Right lobe of liver (tissue), 6 donors: ENCODE measurements at regions not wholly inside any gene's neighbourhood (a gene's known extent, or its start where the extent isn't known, plus 50 kb on each side); places are given as distances from the start of the nearest gene placed in this dataset.
A peak's percentile ranks its signal among the peaks of the same experiment; 100 is the strongest.

Experiments used
- ATAC-seq, 4 donors: fragments of 200-7000 bp; cut with Tn5 transposase; one replicate each; pipeline ENCODE4 v1.9.1; 2020; ENCODE audit warnings: mild to moderate bottlenecking in 4 of 4, moderate library complexity in 4 of 4
- DNase-seq, 3 donors: peaks; one replicate each; pipeline ENCODE4 v3.0.0-alpha.2; 2020
- H3K27ac ChIP-seq, 3 donors: fragments of 200-600 bp; one replicate each; pipeline ENCODE4 v1.8.0; 2022
- H3K27me3 ChIP-seq, 2 donors: fragments of 200-600 bp; one replicate each; pipeline ENCODE4 v1.8.0; 2022
- H3K36me3 ChIP-seq, 4 donors: fragments of 200-600 bp; sonication (generic) in 1 of 4; one replicate each; pipeline versions ENCODE4 v1.5.1 to v1.8.0; 2017 to 2022; ENCODE audit warnings: control low read depth in 1 of 4
- H3K4me1 ChIP-seq, 4 donors: fragments of 200-600 bp; sonication (generic) in 1 of 4; one replicate each; pipeline versions ENCODE4 v1.5.1 to v1.8.0; 2017 to 2022; ENCODE audit warnings: control low read depth in 1 of 4
- H3K4me3 ChIP-seq, 3 donors: fragments of 200-600 bp; one replicate each; pipeline ENCODE4 v1.8.0; 2022
- H3K9me3 ChIP-seq, 4 donors: fragments of 200-600 bp; sonication (generic) in 1 of 4; one replicate each; pipeline versions ENCODE4 v1.5.1 to v1.8.0; 2017 to 2022; ENCODE audit warnings: control low read depth in 1 of 4
- POLR2A ChIP-seq: fragments of 450-650 bp; IDR thresholded peaks from one replicate; pipeline ENCODE4 v1.6.1; 2017; ENCODE audit warnings: antibody characterized with exemption, mild to moderate bottlenecking
- WGBS: methylation state at CpG from one replicate; pipeline ENCODE4 v1.1.6; 2018; ENCODE audit warnings: low coverage, low lambda C conversion rate; ENCODE audit not compliant: insufficient coverage; ENCODE audit errors: missing lambda C conversion rate; 5-methylcytosine and 5-hydroxymethylcytosine counted together
- intact Hi-C, 2 donors: fragments of 100-400 bp; cut with DNase I; formaldehyde crosslinking; loops; one replicate each; pipeline versions ENCODE4 v1.11.2 to v1.14.1; 2022
- TF ChIP-seq, protein P1 (sequence below), 4 donors: fragments of 200-600 bp in 3 of 4; fragments of 450-650 bp in 1 of 4; IDR thresholded peaks; one replicate each; pipeline versions ENCODE4 v1.5.1 to v1.8.0; 2016 to 2022; ENCODE audit warnings: antibody characterized with exemption in 4 of 4, mild to moderate bottlenecking in 2 of 4
- donor health status: DM: no; HTN: yes; CAD: no.
- donor health status: DM: no; HTN: no; CAD: no.
- donor health status: DM: no; HTN: no; CAD: no.
- donor health status: DM: no; HTN: yes; CAD: no.
- donor health status: DM: no; HTN: yes; CAD: no.

DNA sequence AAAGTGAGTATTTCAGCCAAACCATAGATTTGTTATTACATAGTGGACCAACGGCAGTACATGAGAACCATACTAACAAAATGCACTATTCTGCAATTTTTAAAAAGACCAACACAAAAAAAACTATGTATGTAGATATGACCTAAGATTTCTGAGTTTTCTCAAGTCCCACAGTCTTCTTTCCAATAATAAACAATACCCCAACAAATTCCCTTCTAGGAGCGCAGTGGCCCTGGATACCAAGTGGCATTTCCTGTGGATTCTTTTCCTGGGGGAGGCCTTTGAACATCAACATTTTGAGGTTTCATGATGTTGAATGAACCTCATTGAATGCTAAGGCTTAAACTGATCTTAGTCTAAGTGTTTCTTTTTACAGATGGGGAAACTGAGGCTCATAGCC lies 210.5 kb downstream of the BCAT1 start:
- Histone ChIP-seq H3K4me3 (no peak overlapping the region), H3K4me1 (no peaks in the 10 kb centered on the region), H3K27me3 (no peaks in the 10 kb centered on the region), H3K27ac (no peak overlapping the region), H3K36me3 (no peaks in the 10 kb centered on the region), H3K9me3 (no peaks in the 10 kb centered on the region)
- intact Hi-C loops = no loop called here
- DNase-seq = no peak
- TF ChIP-seq, protein P1, sequence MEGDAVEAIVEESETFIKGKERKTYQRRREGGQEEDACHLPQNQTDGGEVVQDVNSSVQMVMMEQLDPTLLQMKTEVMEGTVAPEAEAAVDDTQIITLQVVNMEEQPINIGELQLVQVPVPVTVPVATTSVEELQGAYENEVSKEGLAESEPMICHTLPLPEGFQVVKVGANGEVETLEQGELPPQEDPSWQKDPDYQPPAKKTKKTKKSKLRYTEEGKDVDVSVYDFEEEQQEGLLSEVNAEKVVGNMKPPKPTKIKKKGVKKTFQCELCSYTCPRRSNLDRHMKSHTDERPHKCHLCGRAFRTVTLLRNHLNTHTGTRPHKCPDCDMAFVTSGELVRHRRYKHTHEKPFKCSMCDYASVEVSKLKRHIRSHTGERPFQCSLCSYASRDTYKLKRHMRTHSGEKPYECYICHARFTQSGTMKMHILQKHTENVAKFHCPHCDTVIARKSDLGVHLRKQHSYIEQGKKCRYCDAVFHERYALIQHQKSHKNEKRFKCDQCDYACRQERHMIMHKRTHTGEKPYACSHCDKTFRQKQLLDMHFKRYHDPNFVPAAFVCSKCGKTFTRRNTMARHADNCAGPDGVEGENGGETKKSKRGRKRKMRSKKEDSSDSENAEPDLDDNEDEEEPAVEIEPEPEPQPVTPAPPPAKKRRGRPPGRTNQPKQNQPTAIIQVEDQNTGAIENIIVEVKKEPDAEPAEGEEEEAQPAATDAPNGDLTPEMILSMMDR (IDR thresholded peaks at IDR 0.05) = no peak
- TF ChIP-seq POLR2A = no peak
- ATAC-seq = no peak
- 58% methylated on average over 2 of the region's 2 CpGs for WGBS

DNA sequence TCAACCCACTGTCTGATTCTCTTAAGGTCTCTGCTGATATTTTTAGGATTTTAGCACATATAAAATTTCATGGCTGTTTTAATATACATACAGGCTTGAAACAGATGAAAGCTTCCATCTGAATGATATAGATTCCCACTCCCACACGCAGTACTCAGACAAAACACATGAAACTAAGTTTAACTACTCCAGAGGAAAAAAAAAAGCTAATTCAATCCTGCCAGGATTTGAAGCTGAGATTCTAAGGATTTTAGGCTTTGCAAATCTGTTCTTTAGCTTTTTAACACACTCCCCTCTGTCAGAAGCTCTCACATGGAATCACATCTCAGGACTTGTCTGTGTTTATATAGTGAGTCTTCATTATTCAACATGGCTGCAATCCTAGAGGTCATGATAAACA lies 217.3 kb downstream of the BCAT1 start:
- no peak for ATAC-seq
- no peak for DNase-seq
- no peak overlapping the region for H3K4me3 ChIP-seq
- peaks cover 0 to 5% of the 10 kb centered on the region in 2 donors for H3K27me3 ChIP-seq
- H3K4me1 ChIP-seq = no peaks in the 10 kb centered on the region
- H3K27ac ChIP-seq = no peak overlapping the region
- no peaks in the 10 kb centered on the region for H3K36me3 ChIP-seq
- intact Hi-C loops = no loop called here
- TF ChIP-seq POLR2A = no peak
- WGBS = 88% methylated on average over 1 of the region's 1 CpG
- H3K9me3 ChIP-seq = no peaks in the 10 kb centered on the region

DNA sequence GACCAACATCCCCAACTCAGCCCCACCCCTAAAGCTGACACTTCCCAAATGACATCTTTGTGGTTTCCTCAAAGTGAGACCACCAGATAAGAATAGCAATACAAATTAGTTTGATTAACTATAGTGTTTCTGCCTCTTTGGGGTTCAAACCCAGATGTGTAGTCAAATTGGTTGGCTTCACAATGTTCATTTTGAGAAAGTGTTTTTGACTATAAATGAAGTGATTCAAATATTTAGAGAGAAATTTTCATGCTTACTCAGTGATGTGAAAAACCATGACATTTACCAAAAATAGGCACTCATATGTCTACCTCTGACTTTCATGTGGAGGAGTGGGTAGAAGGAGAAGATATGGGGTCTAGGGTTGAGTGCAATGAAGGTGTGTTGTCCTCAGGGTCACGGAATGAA lies 218.4 kb downstream of the BCAT1 start:
- H3K4me1 ChIP-seq = no peaks in the 10 kb centered on the region
- WGBS = 50% methylated on average over 1 of the region's 1 CpG
- TF ChIP-seq, protein P1 (IDR thresholded peaks at IDR 0.05) = no peak
- no peak for TF ChIP-seq POLR2A

DNA sequence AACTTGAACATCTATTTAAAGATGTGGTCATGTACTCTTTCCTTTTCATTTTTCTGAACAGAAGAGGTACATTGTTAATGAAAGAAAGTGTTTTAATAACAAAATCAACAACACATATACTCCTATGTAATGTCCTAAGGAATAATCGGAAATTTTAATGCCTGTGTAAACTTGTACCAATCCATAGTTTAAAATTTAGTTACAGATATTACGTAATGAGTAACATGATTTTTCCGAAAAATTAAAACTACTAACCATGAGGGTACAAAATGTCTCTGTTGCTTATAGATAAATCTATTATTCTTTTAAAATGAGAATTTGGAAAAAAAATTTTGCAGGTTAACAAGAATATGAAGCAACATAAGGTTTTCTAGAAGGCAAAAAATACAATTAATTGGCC lies 220.1 kb downstream of the BCAT1 start:
- Histone ChIP-seq H3K36me3 (no peaks in the 10 kb centered on the region), H3K27ac (no peak overlapping the region), H3K27me3 (peaks cover 0 to 5% of the 10 kb centered on the region in 2 donors), H3K9me3 (no peaks in the 10 kb centered on the region), H3K4me1 (no peaks in the 10 kb centered on the region), H3K4me3 (no peak overlapping the region)
- TF ChIP-seq, protein P1 (IDR thresholded peaks at IDR 0.05) = no peak
- no peak for TF ChIP-seq POLR2A
- WGBS = 49% methylated on average over 3 of the region's 3 CpGs
- DNase-seq (no peak), ATAC-seq (no peak)
- intact Hi-C loops = no loop called here

More for the DNA sequence above, 218.4 kb downstream of the BCAT1 start:
- DNase-seq (no peak), ATAC-seq (no peak)
- H3K9me3 ChIP-seq = no peaks in the 10 kb centered on the region
- H3K4me3 ChIP-seq = no peak overlapping the region
- intact Hi-C loops = no loop called here
- H3K36me3 ChIP-seq = no peaks in the 10 kb centered on the region
- H3K27me3 ChIP-seq = peaks cover 0 to 5% of the 10 kb centered on the region in 2 donors
- H3K27ac ChIP-seq = no peak overlapping the region

DNA sequence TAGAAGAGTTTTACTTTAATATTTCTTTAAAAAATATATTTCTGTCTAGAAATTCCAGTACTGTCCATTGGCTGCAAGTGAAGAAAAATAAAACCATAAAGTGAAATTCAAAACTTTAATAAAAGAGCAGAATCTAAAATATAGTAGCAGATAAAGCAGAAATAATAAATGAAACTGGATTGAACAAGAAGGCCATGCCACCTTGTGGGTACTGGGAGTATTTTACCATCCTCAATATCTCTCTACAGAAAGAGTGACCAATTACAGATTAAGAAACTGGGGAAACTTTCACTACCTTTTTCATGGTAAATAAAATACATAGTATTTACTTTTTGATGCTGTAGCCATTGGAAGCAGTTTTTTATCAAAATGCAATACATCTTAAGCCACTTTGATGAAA lies 220.5 kb downstream of the BCAT1 start:
- intact Hi-C loops = no loop called here
- Histone ChIP-seq H3K27ac (no peak overlapping the region), H3K9me3 (no peaks in the 10 kb centered on the region), H3K36me3 (no peaks in the 10 kb centered on the region), H3K27me3 (peaks cover 0 to 5% of the 10 kb centered on the region in 2 donors), H3K4me1 (no peaks in the 10 kb centered on the region), H3K4me3 (no peak overlapping the region)
- DNase-seq (no peak), ATAC-seq (peak; percentile 56 to 68 (median 60))
- TF ChIP-seq, protein P1 (IDR thresholded peaks at IDR 0.05) = peak; percentile 60 to 64 (median 62)
- TF ChIP-seq POLR2A = no peak
